ENCODE measurements at regions not wholly inside any gene's neighbourhood (a gene's known extent, or its start where the extent isn't known, plus 50 kb on each side); places are given as distances from the start of the nearest gene placed in this dataset.
"Not testable (repeated sequence)": the region's sequence is repeated elsewhere in the genome, so short reads cannot be mapped to it uniquely, and the experiment has no call there.

GRCh38 chr20:29763821-29764511 is 1493.5 kb upstream of the DEFB115 start:
- no peak for DNase-seq

GRCh38 chr20:29764922-29765610 is 1492.4 kb upstream of the DEFB115 start:
- peak; percentile 29 to 49 for DNase-seq

- not testable (repeated sequence) for DNase-seq
These were observed 1479.4 kb upstream of the DEFB115 start for GRCh38 chr20:29778033-29778432.

DNA sequence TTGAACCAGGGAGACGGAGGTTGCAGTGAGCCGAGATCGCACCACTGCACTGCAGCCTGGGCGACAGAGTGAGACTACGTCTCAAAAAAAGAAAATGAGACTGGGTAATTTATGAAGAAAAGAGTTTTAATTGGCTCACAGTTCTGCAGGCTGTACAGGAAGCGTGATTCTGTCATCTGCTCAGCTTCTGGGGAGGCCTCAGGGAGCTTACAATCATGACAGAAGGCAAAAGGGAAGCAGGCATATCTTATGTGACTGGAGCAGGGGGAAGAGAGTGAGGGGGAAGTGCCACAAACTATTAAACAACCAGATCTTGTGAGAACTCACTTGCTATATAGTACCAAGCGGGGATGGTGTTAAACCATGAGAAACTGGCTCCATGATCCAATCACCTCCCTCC is 1476.2 kb upstream of the DEFB115 start:
- DNase-seq, result not testable (repeated sequence)

- DNase-seq, result not testable (repeated sequence)
These were observed 1475.6 kb upstream of the DEFB115 start for GRCh38 chr20:29781891-29782290.

- not testable (repeated sequence) for DNase-seq
These were observed 1470.0 kb upstream of the DEFB115 start for GRCh38 chr20:29787456-29787855.

DNA sequence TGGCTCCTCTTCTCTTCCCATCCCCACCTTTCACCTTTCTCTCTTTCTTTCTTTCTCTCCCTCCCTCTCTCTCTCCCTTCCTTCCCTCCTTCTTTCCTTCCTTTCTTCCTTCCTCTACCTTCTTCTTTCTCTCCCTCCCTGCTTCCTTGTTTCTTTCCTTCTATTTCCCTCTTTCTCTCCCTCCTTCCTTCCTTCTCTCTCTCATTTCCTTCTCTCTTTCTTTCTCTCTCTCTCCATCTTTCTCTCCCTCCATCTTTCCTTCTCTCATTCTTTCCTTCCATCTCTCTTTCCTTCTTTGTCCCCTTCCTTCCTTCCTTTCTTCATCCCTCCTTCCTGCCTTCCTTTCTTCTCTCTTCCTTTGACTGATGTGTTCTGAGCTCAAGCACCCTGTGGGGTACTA is 1467.0 kb upstream of the DEFB115 start:
- DNase-seq, result no peak

DNA sequence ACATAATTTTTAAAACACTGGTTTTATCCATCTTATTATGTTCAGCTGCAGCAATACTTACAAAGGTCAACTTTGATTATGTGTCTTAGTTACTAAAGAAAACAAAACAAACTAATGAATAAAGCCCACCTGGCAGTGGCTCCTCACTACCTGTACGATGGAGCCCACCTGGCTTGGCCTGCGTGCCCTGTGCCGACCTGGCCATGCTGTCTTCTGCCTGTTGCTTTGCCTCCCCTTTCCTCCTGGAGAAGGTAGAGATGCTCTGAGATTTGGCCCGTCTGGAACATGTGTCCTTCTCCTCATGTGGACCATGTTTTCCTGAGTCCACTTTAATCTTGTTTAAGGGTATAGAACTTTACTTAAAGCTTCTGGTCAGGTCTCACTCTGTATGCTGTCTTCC is 1426.0 kb upstream of the DEFB115 start:
- not testable (repeated sequence) for DNase-seq

GRCh38 chr20:29868014-29868413 is 1389.5 kb upstream of the DEFB115 start:
- not testable (repeated sequence) for DNase-seq

DNA sequence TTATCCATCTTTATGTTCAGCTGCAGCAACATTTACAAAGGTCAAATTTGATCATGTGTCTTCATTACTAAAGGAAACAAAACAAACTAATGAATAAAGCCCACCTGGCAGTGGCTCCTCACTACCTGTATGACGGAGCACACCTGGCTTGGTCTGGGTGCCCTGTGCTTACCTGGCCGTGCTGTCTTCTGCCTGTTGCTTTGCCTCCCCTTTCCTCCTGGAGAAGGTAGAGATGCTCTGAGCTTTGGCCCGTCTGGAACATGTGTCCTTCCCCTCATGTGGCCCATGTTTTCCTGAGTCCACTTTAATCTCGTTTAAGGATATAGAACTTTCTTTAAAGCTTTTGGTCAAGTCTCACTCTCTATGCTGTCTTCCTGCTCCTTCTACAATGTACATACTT is 1388.8 kb upstream of the DEFB115 start:
- DNase-seq, result not testable (repeated sequence)

GRCh38 chr20:29871816-29872215 is 1385.6 kb upstream of the DEFB115 start:
- DNase-seq, result not testable (repeated sequence)

DNA sequence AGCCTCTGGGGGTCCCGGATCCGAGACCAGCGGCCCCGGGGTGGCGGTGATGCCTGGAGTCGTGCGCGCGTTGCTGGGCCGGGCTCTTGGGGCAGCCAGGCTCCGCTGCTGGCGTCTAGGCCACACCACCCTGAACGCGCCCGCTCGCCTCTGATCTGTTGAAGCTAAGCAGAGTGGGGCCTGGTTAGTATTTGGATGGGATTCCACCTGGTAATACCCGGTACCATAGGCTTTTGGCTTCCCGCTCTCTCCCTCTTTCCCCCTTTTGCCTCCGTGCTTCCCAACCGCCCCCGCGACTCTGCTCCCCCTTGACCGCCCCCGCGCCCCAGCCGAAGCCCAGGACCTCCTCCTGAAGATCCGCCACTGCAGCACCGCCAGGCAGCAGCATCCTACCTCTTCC is 1383.5 kb upstream of the DEFB115 start:
- no peak for DNase-seq

DNA sequence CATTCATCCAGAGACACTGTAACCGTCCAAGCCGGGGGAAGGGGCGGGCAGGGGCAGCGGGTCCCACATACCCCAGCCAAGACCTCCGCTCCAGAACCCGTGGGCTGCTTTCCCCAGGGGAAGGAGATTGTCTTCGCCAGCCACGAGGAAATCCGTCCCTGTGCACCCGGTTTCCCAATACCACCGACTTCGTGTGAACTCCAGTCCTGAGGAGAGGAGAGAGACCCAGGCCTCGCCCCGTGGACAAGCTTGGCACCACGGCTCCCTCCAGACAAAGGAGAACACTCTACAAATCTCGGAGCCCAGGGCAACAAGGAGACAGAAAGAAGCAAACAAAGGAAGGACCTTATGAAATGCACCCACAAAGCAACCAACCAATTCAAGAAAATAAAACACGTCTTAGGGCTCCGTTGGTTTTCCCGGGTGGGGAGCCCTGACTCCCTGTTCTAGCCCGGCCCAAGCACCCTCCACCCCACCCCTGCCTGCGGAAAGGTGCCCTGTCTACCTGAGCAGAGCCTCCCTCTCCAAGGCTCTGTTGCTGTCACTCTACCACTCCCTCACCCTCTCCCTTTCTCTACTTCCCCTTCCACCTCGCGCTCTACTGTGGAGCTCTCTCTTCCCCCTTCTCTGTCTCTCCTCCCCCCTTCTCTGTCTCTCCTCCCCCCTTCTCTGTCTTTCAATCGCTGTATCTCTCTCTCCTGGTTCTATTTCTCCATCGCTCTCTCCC is 1382.8 kb upstream of the DEFB115 start:
- no peak for DNase-seq

DNA sequence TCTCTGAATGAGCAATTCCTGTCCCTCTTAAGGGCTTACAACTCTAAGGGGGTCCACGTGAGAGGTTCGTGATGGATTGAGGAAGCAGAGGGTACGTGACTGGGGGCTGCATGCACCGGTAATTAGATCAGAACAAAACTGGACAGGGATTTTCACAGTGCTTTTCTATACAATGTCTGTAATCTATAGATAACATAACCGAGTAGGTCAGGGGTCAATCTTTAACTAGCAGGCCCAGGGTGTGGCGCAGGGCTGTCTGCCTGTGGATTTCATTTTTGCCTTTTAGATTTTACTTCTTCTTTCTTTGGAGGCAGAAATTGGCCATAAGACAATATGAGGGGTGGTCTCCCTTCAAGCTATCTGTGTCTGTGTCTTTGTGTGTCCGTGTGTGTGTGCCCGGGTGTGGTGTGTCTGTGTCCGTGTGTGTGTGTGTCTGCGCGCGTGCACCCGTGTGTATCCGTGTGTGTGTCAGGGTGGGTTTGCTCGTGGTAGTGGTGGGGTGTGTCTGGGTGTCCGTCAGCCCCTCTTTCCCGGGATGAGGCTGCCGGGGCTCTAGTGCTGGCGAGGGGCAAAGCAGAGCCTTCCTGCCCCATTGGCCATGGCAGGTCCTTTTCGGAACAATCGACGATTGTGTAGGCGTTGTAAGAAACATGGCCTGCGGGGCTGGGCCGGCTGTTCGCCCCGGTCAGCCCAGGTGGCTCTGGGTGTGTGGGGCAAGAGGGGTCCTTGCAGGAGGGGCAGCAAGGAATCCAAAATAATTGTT is 1382.0 kb upstream of the DEFB115 start:
- not testable (repeated sequence) for DNase-seq

GRCh38 chr20:29876084-29876910 is 1381.2 kb upstream of the DEFB115 start:
- not testable (repeated sequence) for DNase-seq

DNA sequence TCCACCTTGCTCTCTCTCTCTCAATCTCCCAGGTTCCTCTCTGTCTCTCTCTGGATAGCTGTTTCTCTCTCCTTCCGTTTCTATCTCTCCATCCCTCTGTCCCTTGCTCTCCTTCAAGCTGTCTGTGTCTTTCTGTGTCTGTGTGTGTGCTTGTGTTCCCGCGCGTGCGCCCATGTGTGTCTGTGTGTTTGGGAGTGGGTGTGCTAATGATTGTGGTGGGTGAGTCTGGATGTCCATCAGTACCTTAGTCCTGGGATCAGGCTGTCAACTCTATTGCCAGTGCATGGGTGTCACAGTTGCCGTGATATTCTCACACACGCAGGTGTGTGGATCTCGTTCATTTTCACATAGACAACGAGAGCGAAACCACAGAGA is 1380.6 kb upstream of the DEFB115 start:
- no peak for DNase-seq

- not testable (repeated sequence) for DNase-seq
These were observed 1379.8 kb upstream of the DEFB115 start for GRCh38 chr20:29877411-29878280.

DNA sequence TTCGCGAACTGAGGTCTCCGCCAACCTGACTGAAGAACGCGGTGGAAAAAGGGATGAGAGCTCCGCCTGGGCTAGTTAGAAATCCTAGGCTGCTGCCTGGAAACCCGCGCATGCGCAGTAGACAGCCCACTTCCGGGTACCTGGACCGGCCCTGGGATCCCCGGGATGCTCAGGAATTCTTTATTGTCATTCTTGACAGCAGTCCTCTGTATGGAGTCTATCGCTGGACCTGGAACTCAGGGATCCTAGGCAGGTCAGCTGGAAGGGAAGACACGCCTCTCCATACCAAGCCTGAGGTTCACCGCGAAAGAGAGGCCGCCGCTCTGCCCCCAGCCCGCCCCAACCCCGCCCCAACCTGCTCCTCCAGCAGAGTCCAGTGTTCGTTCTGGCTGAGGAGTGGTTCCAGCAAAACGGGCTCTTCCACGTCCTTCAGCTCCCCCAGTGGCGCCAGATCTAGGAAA is 1379.2 kb upstream of the DEFB115 start:
- peak; percentile 57 to 88 for DNase-seq

DNA sequence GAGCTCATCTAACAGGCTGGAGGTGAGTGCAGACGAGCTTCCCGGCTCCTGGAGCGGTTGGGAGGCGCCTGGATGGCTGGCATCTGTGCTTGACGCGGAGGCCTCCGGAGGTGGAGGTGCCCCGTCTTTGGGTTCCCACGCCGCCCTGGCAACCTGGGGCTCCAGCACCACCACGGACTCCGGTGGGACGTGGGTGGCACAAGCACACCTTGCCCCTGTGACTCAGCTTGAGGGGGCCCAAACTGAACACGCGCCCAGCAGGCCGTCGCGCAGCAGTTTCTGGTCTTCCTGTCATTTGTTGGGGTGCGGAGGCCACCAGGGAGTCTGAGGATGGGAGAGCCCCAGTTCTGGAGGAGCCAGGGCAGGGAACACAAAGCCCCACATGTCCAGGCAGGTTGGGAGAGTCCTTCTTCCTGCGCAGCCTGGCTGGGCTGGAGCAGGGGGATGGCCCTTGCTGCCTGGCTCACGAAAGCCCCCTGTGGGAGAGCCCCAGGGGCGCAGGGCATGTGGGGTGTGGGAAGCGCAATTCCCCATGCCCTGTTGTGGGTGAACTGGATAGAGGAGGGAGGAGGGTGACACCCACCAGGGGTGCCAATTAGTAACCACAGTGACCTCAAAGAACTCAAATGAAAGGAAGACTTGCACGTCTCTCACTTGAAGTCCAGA is 1378.6 kb upstream of the DEFB115 start:
- DNase-seq, result no peak

GRCh38 chr20:29881107-29881506 is 1376.4 kb upstream of the DEFB115 start:
- not testable (repeated sequence) for DNase-seq
